ENCODE measurements at regions not wholly inside any gene's neighbourhood (a gene's known extent, or its start where the extent isn't known, plus 50 kb on each side); places are given as distances from the start of the nearest gene placed in this dataset.

DNA sequence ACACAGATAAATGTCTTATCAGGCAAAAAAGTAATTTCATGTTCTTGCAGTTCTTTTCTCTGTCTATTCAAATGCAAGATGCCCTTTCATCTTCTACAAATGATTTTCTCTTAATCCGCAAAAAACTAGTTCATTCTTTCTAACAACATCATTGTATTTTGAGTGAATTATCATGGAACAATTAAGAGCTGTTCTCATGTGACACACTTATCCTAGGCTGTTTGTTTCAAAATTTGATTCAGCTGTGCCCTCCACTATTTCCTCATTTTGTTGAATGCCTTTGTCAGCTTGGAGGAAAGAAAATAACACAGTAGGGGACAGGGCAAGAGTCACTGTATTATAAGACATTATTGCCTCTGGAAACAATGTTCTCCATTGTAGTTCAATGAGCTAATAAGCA is 396.9 kb downstream of the KCTD12 start:
- H3K4me3 ChIP-seq (ENCODE audit: control insufficient read depth, low read depth, low read length), result no peak overlapping the region
- no peak for DNase-seq (ENCODE audit: low read depth)
- TF ChIP-seq, protein P1, sequence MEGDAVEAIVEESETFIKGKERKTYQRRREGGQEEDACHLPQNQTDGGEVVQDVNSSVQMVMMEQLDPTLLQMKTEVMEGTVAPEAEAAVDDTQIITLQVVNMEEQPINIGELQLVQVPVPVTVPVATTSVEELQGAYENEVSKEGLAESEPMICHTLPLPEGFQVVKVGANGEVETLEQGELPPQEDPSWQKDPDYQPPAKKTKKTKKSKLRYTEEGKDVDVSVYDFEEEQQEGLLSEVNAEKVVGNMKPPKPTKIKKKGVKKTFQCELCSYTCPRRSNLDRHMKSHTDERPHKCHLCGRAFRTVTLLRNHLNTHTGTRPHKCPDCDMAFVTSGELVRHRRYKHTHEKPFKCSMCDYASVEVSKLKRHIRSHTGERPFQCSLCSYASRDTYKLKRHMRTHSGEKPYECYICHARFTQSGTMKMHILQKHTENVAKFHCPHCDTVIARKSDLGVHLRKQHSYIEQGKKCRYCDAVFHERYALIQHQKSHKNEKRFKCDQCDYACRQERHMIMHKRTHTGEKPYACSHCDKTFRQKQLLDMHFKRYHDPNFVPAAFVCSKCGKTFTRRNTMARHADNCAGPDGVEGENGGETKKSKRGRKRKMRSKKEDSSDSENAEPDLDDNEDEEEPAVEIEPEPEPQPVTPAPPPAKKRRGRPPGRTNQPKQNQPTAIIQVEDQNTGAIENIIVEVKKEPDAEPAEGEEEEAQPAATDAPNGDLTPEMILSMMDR (IDR thresholded peaks at IDR 0.05; ENCODE audit: control insufficient read depth, insufficient read depth, low read depth, low read length, missing control alignments), result no peak

DNA sequence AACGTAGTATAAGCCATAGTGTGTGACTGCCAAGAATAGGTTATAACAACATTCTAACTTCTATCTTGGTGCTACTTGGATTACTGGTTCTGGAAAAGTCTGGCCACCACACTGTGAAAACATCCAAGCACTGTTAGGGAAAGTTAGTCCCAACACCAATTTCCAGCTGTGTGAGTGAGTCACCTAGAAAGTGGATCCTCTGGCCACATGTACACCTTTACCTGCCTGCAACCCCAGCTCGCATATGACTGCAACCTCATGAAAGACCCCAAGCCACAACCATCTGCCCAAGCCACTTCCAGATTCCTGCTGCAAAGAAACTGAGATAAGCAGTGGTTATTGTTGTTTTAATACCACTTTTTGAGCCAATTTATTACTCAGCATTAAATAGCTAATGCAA is 404.5 kb downstream of the KCTD12 start:
- no peak for DNase-seq (ENCODE audit: low read depth)
- TF ChIP-seq, protein P1 (IDR thresholded peaks at IDR 0.05; ENCODE audit: control insufficient read depth, insufficient read depth, low read depth, low read length, missing control alignments), result no peak

DNA sequence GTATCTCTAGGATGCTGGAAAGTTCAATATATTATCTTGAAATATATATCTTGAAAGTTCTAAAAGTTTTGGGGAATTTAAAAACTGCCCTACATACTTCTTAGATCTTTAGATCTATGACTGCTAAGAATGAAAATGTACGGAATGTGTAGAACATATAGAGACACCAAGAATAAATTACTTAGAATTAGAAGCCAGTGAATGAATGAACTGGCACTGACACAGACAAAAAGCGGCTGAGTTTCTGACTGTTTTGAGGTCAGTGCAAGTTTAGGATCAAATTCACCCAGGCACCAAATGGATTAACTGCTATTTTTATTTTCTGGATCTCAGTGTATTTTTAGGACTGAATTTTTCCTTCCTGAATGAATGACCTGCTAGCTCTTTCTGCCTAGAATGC is 411.2 kb downstream of the KCTD12 start:
- TF ChIP-seq, protein P1 (IDR thresholded peaks at IDR 0.05; ENCODE audit: control insufficient read depth, insufficient read depth, low read depth, low read length, missing control alignments), result no peak
- H3K4me3 ChIP-seq (ENCODE audit: control insufficient read depth, low read depth, low read length), result no peak overlapping the region
- DNase-seq (ENCODE audit: low read depth), result no peak

More for the DNA sequence above, 404.5 kb downstream of the KCTD12 start:
- H3K4me3 ChIP-seq (ENCODE audit: control insufficient read depth, low read depth, low read length), result no peak overlapping the region

GRCh38 chr13:76474356-76474755 is 411.8 kb downstream of the KCTD12 start:
- DNase-seq (ENCODE audit: low read depth), result no peak
- TF ChIP-seq, protein P1 (IDR thresholded peaks at IDR 0.05; ENCODE audit: control insufficient read depth, insufficient read depth, low read depth, low read length, missing control alignments), result no peak
- H3K4me3 ChIP-seq (ENCODE audit: control insufficient read depth, low read depth, low read length), result no peak overlapping the region

DNA sequence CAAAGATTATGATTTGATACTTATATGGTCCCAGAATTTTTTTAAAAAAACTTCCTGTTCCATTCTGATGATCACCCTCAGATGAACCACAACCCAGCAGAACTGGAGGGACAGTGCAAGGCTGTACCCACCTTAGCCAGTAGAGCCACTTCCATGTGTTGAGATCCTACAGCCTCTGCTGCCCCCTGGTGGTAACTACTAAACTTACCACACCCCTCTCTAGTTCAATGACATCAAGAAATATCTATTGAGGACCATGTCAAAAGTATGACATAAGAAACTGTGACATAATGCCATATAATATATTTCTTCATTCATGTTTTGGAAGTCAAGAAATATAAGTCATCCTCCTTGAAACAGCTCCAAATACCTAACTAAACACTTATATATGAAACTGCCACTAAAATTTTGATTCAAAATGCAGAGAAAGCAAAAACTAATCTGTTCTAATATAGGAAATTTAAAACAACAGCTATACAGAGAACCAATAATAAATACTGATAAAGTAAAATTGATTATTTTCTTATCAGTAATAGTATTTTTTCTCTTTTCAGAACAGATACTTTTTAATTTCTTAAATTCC is 412.6 kb downstream of the KCTD12 start:
- TF ChIP-seq, protein P1 (IDR thresholded peaks at IDR 0.05; ENCODE audit: control insufficient read depth, insufficient read depth, low read depth, low read length, missing control alignments), result peak; percentile 70
- peak; percentile 40 for DNase-seq (ENCODE audit: low read depth)
- no peak overlapping the region for H3K4me3 ChIP-seq (ENCODE audit: control insufficient read depth, low read depth, low read length)

DNA sequence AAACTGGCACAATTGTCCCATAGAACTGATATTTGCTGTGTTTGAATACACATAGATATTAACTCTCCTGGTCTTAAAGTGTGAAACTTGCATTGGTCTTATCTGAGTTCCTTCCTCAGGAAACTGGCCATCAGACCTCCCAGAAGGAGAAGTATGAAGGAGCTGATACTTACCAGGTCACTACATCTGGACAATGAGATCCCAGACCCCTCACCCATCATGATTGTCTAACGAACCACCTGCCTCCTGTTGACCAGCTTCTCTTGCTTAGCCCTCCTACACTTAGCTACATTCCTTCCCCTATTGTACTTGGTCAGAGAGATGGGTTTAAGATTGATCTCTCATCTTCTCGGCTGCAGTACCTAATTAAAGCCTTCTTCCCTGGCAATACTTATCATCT is 413.3 kb downstream of the KCTD12 start:
- no peak for DNase-seq (ENCODE audit: low read depth)
- no peak overlapping the region for H3K4me3 ChIP-seq (ENCODE audit: control insufficient read depth, low read depth, low read length)
- TF ChIP-seq, protein P1 (IDR thresholded peaks at IDR 0.05; ENCODE audit: control insufficient read depth, insufficient read depth, low read depth, low read length, missing control alignments), result no peak

GRCh38 chr13:76471486-76471885 is 414.7 kb downstream of the KCTD12 start:
- H3K4me3 ChIP-seq (ENCODE audit: control insufficient read depth, low read depth, low read length), result no peak overlapping the region
- TF ChIP-seq, protein P1 (IDR thresholded peaks at IDR 0.05; ENCODE audit: control insufficient read depth, insufficient read depth, low read depth, low read length, missing control alignments), result no peak
- no peak for DNase-seq (ENCODE audit: low read depth)

Measured in AG09309 (cell line).